ENCODE measurements at regions not wholly inside any gene's neighbourhood (a gene's known extent, or its start where the extent isn't known, plus 50 kb on each side); places are given as distances from the start of the nearest gene placed in this dataset.

GRCh38 chr12:111170543-111170942 is 198.4 kb downstream of the PHETA1 start:
- TF ChIP-seq, protein P1, sequence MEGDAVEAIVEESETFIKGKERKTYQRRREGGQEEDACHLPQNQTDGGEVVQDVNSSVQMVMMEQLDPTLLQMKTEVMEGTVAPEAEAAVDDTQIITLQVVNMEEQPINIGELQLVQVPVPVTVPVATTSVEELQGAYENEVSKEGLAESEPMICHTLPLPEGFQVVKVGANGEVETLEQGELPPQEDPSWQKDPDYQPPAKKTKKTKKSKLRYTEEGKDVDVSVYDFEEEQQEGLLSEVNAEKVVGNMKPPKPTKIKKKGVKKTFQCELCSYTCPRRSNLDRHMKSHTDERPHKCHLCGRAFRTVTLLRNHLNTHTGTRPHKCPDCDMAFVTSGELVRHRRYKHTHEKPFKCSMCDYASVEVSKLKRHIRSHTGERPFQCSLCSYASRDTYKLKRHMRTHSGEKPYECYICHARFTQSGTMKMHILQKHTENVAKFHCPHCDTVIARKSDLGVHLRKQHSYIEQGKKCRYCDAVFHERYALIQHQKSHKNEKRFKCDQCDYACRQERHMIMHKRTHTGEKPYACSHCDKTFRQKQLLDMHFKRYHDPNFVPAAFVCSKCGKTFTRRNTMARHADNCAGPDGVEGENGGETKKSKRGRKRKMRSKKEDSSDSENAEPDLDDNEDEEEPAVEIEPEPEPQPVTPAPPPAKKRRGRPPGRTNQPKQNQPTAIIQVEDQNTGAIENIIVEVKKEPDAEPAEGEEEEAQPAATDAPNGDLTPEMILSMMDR (IDR thresholded peaks at IDR 0.05): no peak
- no peak for TF ChIP-seq EZH2 (IDR thresholded peaks at IDR 0.05; ENCODE audit: borderline replicate concordance, insufficient read depth, low read depth, low read length, poor library complexity, severe bottlenecking)
